ENCODE measurements at regions not wholly inside any gene's neighbourhood (a gene's known extent, or its start where the extent isn't known, plus 50 kb on each side); places are given as distances from the start of the nearest gene placed in this dataset.

DNA sequence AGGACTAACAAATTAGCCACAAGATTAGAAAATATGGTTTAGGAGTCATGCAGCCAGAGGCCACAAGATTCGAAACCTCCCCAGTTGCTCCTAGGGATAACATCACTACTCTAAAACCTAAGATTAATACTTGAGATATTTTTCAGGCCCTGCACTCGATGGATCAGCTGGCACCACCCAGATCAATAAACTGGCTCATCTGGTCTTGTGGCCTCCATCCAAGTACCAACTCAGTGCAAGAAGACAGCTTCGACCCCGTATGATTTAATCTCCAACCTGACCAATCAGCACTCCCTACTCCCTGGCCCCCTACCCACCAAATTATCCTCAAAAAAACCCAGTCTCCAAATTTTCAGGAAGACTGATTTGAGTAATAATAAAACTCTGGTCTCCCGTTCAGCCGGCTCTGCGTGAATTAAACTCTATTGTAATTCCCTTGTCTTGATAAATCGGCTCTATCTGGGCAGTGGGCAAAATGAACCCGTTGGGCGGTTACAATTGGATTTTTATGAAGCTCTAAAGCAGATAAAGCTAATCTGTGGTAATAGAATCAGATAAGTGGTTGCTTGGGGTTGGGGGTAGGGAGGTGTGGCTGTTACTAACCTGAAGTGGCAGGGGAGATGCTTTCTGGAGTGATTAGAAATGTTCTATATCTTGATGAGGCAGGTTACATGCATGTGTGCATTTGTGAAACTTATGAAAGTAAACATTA lies 91.8 kb upstream of the ATXN3L start:
- TF ChIP-seq CTCF (IDR thresholded peaks at IDR 0.05): no peak
- no peak for TF ChIP-seq POLR2A (IDR thresholded peaks at IDR 0.05; ENCODE audit: low read depth)
- TF ChIP-seq POLR2AphosphoS5 (IDR thresholded peaks at IDR 0.05): no peak

All from esophagus muscularis mucosa (tissue), 3 donors.